ENCODE measurements at regions not wholly inside any gene's neighbourhood (a gene's known extent, or its start where the extent isn't known, plus 50 kb on each side); places are given as distances from the start of the nearest gene placed in this dataset.

DNA sequence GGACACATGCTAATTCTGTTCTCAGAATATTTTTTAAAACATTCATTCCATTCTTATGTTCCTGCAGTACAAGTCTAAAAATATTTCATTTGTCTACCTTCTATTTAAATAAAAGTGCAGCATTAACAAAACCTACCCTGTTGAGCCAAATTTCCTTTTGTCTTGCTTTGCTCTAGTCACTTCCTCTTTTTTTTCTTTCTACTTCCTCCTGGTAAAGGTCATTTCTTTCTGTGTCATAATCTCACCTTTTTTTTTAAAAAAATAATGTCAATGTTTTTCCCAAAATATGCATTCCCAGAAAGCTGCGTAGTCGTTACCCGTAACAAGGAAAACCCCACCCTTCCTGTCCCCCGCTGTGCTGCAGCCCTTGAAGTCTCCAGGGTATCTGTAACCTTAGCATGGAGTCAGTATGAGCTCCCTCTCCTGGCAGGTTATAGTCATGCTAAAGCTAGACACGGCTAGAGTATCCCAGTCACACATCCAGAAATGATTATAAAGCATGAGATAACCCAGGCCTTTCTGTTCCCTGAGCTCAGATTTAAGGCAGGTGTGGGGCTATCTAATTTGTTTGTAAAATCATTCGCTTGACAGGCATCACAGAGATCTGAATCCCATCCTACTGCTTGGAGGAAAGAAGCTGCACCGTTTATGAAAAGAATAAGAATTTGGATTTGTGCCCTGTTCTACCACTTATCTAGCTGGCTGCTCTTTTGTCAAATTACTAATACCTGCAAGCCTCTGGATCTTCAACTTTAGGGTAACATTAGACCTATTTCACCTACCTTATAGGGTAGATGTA, 51.1 kb upstream of the EED start:
- Histone ChIP-seq H3K9ac (no peak overlapping the region), H3K4me3 (ENCODE audit: low read depth in 2 of 2, low read length in 1 of 2) (no peak overlapping the region), H3K4me2 (no peak overlapping the region), H3K9me3 (no peaks in the 10 kb centered on the region), H4K20me1 (ENCODE audit: insufficient read depth) (no peaks in the 10 kb centered on the region), H3K27me3 (ENCODE audit: insufficient read depth) (no peaks in the 10 kb centered on the region), H3K4me1 (ENCODE audit: control insufficient read depth in 1 of 2, insufficient read depth in 2 of 2, low read depth in 1 of 2, low read length in 1 of 2) (no peaks in the 10 kb centered on the region; a peak in 3 of 4 replicates), H3K36me3 (replicated peaks in 1 of 2; ENCODE audit: control insufficient read depth in 1 of 2, insufficient read depth in 2 of 2, low read length in 1 of 2) (no peaks in the 10 kb centered on the region), H3K79me2 (ENCODE audit: insufficient read depth) (no peaks in the 10 kb centered on the region), H3F3A (replicated peaks; ENCODE audit: insufficient read depth) (no peaks in the 10 kb centered on the region), H2AFZ (ENCODE audit: low read depth) (no peak overlapping the region; the same call in 1 of the 2 replicates), H3K9me2 (no peaks in the 10 kb centered on the region), H3K27ac (ENCODE audit: low read depth in 2 of 2, low read length in 1 of 2) (no peak overlapping the region)
- 38% methylated on average over 7 of the region's 7 CpGs for WGBS (ENCODE audit: low lambda C conversion rate)
- peak; percentile 72 for DNase-seq
- ChIA-PET POLR2A (interaction anchor here (0.8 kb wide), 1 partner anchor 30 kb away, joined by 3 read pairs; no protein-coding TSS in a partner anchor), CTCF (interaction anchor here (0.6 to 6.1 kb wide), 25 partner anchors 10 to 530 kb away, joined by 3 to 49 read pairs (median 4); partner anchors contain the start of genes CCDC83 and PICALM)
- TF ChIP-seq, protein P1, sequence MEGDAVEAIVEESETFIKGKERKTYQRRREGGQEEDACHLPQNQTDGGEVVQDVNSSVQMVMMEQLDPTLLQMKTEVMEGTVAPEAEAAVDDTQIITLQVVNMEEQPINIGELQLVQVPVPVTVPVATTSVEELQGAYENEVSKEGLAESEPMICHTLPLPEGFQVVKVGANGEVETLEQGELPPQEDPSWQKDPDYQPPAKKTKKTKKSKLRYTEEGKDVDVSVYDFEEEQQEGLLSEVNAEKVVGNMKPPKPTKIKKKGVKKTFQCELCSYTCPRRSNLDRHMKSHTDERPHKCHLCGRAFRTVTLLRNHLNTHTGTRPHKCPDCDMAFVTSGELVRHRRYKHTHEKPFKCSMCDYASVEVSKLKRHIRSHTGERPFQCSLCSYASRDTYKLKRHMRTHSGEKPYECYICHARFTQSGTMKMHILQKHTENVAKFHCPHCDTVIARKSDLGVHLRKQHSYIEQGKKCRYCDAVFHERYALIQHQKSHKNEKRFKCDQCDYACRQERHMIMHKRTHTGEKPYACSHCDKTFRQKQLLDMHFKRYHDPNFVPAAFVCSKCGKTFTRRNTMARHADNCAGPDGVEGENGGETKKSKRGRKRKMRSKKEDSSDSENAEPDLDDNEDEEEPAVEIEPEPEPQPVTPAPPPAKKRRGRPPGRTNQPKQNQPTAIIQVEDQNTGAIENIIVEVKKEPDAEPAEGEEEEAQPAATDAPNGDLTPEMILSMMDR (IDR thresholded peaks at IDR 0.05) = peak; percentile 71
- no peak for TF ChIP-seq TAF1 (IDR thresholded peaks at IDR 0.05; ENCODE audit: borderline replicate concordance, low read depth, low read length)
- 0 out of 2 replicates have a peak, but pooled peaks have one; percentile 39 for TF ChIP-seq FOXM1 (IDR thresholded peaks at IDR 0.05; ENCODE audit: low read depth)
- no peak for TF ChIP-seq GATA2 (CRISPR knock-in tag; IDR thresholded peaks at IDR 0.05)
- TF ChIP-seq NRF1 (IDR thresholded peaks at IDR 0.05; ENCODE audit: low read depth, low read length) = no peak
- TF ChIP-seq JUND (IDR thresholded peaks at IDR 0.05) = no peak
- TF ChIP-seq, protein P2, sequence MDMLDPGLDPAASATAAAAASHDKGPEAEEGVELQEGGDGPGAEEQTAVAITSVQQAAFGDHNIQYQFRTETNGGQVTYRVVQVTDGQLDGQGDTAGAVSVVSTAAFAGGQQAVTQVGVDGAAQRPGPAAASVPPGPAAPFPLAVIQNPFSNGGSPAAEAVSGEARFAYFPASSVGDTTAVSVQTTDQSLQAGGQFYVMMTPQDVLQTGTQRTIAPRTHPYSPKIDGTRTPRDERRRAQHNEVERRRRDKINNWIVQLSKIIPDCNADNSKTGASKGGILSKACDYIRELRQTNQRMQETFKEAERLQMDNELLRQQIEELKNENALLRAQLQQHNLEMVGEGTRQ (IDR thresholded peaks at IDR 0.05; ENCODE audit: borderline replicate concordance, low read depth, low read length) = no peak
- no peak for TF ChIP-seq POLR2AphosphoS5 (IDR thresholded peaks at IDR 0.05; ENCODE audit: low read depth, low read length)
- TF ChIP-seq MXI1 (IDR thresholded peaks at IDR 0.05; ENCODE audit: low read depth, low read length) = no peak
- TF ChIP-seq, protein P3, sequence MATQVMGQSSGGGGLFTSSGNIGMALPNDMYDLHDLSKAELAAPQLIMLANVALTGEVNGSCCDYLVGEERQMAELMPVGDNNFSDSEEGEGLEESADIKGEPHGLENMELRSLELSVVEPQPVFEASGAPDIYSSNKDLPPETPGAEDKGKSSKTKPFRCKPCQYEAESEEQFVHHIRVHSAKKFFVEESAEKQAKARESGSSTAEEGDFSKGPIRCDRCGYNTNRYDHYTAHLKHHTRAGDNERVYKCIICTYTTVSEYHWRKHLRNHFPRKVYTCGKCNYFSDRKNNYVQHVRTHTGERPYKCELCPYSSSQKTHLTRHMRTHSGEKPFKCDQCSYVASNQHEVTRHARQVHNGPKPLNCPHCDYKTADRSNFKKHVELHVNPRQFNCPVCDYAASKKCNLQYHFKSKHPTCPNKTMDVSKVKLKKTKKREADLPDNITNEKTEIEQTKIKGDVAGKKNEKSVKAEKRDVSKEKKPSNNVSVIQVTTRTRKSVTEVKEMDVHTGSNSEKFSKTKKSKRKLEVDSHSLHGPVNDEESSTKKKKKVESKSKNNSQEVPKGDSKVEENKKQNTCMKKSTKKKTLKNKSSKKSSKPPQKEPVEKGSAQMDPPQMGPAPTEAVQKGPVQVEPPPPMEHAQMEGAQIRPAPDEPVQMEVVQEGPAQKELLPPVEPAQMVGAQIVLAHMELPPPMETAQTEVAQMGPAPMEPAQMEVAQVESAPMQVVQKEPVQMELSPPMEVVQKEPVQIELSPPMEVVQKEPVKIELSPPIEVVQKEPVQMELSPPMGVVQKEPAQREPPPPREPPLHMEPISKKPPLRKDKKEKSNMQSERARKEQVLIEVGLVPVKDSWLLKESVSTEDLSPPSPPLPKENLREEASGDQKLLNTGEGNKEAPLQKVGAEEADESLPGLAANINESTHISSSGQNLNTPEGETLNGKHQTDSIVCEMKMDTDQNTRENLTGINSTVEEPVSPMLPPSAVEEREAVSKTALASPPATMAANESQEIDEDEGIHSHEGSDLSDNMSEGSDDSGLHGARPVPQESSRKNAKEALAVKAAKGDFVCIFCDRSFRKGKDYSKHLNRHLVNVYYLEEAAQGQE (IDR thresholded peaks at IDR 0.05; ENCODE audit: low read depth, low read length) = no peak
- TF ChIP-seq SIN3A (IDR thresholded peaks at IDR 0.05; ENCODE audit: borderline replicate concordance, low read depth, low read length) = peak; percentile 35; the same call in 1 of the 2 replicates
- TF ChIP-seq MEF2A (IDR thresholded peaks at IDR 0.05; ENCODE audit: borderline replicate concordance, low read depth) = no peak
- peak; percentile 12; the same call in 1 of the 2 replicates for TF ChIP-seq NFIC (IDR thresholded peaks at IDR 0.05; ENCODE audit: borderline replicate concordance)
- peak in 1 of 2 experiments; percentile 28; a peak in 1 of 4 replicates for TF ChIP-seq EP300 (IDR thresholded peaks at IDR 0.05; ENCODE audit: borderline replicate concordance in 1 of 2, low read depth in 1 of 2, low read length in 1 of 2)
- peak; percentile 64 for TF ChIP-seq GABPA (IDR thresholded peaks at IDR 0.05; ENCODE audit: low read depth)
- TF ChIP-seq FOSL2 (IDR thresholded peaks at IDR 0.05; ENCODE audit: borderline replicate concordance, low read depth) = no peak
- no peak for TF ChIP-seq RFX5 (IDR thresholded peaks at IDR 0.05; ENCODE audit: low read length)
- TF ChIP-seq CHD2 (IDR thresholded peaks at IDR 0.05; ENCODE audit: low read length, partially characterized antibody) = peak; percentile 26
- TF ChIP-seq, protein P4, sequence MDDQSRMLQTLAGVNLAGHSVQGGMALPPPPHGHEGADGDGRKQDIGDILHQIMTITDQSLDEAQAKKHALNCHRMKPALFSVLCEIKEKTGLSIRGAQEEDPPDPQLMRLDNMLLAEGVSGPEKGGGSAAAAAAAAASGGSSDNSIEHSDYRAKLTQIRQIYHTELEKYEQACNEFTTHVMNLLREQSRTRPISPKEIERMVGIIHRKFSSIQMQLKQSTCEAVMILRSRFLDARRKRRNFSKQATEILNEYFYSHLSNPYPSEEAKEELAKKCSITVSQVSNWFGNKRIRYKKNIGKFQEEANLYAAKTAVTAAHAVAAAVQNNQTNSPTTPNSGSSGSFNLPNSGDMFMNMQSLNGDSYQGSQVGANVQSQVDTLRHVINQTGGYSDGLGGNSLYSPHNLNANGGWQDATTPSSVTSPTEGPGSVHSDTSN (IDR thresholded peaks at IDR 0.05) = no peak
- TF ChIP-seq RXRA (IDR thresholded peaks at IDR 0.05; ENCODE audit: borderline replicate concordance, low read depth) = no peak
- TF ChIP-seq FOXJ3 (CRISPR knock-in tag; IDR thresholded peaks at IDR 0.05) = no peak
- no peak for TF ChIP-seq YY1 (IDR thresholded peaks at IDR 0.05; ENCODE audit: low read depth)
- TF ChIP-seq, protein P5, sequence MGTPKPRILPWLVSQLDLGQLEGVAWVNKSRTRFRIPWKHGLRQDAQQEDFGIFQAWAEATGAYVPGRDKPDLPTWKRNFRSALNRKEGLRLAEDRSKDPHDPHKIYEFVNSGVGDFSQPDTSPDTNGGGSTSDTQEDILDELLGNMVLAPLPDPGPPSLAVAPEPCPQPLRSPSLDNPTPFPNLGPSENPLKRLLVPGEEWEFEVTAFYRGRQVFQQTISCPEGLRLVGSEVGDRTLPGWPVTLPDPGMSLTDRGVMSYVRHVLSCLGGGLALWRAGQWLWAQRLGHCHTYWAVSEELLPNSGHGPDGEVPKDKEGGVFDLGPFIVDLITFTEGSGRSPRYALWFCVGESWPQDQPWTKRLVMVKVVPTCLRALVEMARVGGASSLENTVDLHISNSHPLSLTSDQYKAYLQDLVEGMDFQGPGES (IDR thresholded peaks at IDR 0.05; ENCODE audit: low read depth, low read length) = no peak
- TF ChIP-seq RCOR1 (IDR thresholded peaks at IDR 0.05; ENCODE audit: low read length) = no peak
- no peak for TF ChIP-seq TEAD4 (IDR thresholded peaks at IDR 0.05; ENCODE audit: borderline replicate concordance, insufficient read depth)

All from SK-N-SH (cell line).